Ishikawa (cell line): ENCODE measurements at regions not wholly inside any gene's neighbourhood (a gene's known extent, or its start where the extent isn't known, plus 50 kb on each side); places are given as distances from the start of the nearest gene placed in this dataset.

ENCODE experiments used
- CEBPB ChIP-seq: IDR thresholded peaks from 2 replicates; pipeline ENCODE4 v1.6.1; 2012
- CREB1 ChIP-seq: IDR thresholded peaks from 2 replicates; pipeline ENCODE4 v1.6.1; 2012; ENCODE audit warnings: low read depth
- EGR1 ChIP-seq: IDR thresholded peaks from 2 replicates; pipeline ENCODE4 v1.6.1; 2012
- EP300 ChIP-seq: IDR thresholded peaks from 2 replicates; pipeline ENCODE4 v1.6.1; 2012; ENCODE audit warnings: borderline replicate concordance
- FOXM1 ChIP-seq: IDR thresholded peaks from 2 replicates; pipeline ENCODE4 v1.6.1; 2012; ENCODE audit warnings: low read depth, borderline replicate concordance
- NFIC ChIP-seq: IDR thresholded peaks from 2 replicates; pipeline ENCODE4 v1.6.1; 2012
- RAD21 ChIP-seq: IDR thresholded peaks from 2 replicates; pipeline ENCODE4 v1.6.1; 2012; ENCODE audit warnings: low read depth
- TAF1 ChIP-seq: IDR thresholded peaks from 2 replicates; pipeline ENCODE4 v1.6.1; 2012; ENCODE audit warnings: low read depth, mild to moderate bottlenecking
- TCF12 ChIP-seq: IDR thresholded peaks from 2 replicates; pipeline ENCODE4 v1.6.1; 2012; ENCODE audit warnings: low read depth
- TEAD4 ChIP-seq: IDR thresholded peaks from 2 replicates; pipeline ENCODE4 v1.6.1; 2012
- YY1 ChIP-seq: IDR thresholded peaks from 2 replicates; pipeline ENCODE4 v1.6.1; 2012; ENCODE audit warnings: low read depth
- ZBTB7A ChIP-seq: IDR thresholded peaks from 2 replicates; pipeline ENCODE4 v1.6.1; 2012; ENCODE audit warnings: low read depth
- TF ChIP-seq, protein P1 (sequence below): IDR thresholded peaks from 2 replicates; pipeline ENCODE4 v1.6.1; 2012; ENCODE audit warnings: low read depth, mild to moderate bottlenecking
- TF ChIP-seq, protein P2 (sequence below): IDR thresholded peaks from 2 replicates; pipeline ENCODE4 v1.6.1; 2012
- TF ChIP-seq, protein P3 (sequence below): IDR thresholded peaks from 2 replicates; pipeline ENCODE4 v1.6.1; 2012

DNA sequence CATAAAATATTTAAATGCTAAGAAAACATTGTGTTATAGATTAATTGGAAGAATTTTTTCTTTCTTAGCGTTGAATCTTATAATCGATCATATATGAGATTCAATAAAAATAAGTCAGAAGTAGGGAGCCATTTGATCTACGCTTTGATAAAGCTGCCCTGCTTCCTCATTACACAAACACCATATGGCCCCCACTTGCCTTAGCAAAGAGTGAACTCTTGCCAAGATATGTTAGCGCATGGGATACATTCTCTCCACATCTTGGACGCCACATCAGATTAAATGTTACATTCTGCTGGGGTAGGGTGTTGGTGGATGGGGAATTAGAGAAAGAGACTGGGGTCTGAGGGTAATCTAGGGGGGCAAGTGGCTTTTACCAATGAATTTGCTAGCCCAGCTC is 207.7 kb upstream of the MID1 start:
- TF ChIP-seq, protein P1, sequence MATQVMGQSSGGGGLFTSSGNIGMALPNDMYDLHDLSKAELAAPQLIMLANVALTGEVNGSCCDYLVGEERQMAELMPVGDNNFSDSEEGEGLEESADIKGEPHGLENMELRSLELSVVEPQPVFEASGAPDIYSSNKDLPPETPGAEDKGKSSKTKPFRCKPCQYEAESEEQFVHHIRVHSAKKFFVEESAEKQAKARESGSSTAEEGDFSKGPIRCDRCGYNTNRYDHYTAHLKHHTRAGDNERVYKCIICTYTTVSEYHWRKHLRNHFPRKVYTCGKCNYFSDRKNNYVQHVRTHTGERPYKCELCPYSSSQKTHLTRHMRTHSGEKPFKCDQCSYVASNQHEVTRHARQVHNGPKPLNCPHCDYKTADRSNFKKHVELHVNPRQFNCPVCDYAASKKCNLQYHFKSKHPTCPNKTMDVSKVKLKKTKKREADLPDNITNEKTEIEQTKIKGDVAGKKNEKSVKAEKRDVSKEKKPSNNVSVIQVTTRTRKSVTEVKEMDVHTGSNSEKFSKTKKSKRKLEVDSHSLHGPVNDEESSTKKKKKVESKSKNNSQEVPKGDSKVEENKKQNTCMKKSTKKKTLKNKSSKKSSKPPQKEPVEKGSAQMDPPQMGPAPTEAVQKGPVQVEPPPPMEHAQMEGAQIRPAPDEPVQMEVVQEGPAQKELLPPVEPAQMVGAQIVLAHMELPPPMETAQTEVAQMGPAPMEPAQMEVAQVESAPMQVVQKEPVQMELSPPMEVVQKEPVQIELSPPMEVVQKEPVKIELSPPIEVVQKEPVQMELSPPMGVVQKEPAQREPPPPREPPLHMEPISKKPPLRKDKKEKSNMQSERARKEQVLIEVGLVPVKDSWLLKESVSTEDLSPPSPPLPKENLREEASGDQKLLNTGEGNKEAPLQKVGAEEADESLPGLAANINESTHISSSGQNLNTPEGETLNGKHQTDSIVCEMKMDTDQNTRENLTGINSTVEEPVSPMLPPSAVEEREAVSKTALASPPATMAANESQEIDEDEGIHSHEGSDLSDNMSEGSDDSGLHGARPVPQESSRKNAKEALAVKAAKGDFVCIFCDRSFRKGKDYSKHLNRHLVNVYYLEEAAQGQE: no peak
- TF ChIP-seq RAD21 (no peak), YY1 (no peak), TEAD4 (no peak), FOXM1 (no peak), TAF1 (no peak), EP300 (no peak), NFIC (no peak), ZBTB7A (no peak), EGR1 (no peak), CEBPB (no peak), TCF12 (no peak)
- TF ChIP-seq, protein P2, sequence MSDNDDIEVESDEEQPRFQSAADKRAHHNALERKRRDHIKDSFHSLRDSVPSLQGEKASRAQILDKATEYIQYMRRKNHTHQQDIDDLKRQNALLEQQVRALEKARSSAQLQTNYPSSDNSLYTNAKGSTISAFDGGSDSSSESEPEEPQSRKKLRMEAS: no peak

DNA sequence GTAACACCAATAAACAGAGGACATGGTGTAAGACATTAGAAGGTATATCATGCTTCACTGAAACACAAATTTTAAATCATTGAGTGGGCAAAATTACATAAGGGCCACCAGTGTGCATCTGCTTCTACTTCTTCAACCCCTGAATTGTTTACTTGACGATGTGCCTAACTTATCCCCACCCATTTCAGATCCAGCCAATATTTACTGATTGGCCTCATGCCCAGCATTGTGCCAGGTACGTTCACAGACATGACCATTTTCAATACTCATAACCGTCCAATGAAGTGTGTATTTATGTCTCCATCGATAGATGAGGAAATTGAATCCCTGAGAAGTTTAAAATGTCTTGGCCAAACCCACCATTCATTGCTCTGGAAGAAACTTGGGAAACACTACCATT is 208.3 kb upstream of the MID1 start:
- TF ChIP-seq YY1: no peak
- no peak for TF ChIP-seq CREB1
- TF ChIP-seq EGR1: no peak
- TF ChIP-seq RAD21: no peak
- TF ChIP-seq TCF12: no peak
- TF ChIP-seq, protein P3, sequence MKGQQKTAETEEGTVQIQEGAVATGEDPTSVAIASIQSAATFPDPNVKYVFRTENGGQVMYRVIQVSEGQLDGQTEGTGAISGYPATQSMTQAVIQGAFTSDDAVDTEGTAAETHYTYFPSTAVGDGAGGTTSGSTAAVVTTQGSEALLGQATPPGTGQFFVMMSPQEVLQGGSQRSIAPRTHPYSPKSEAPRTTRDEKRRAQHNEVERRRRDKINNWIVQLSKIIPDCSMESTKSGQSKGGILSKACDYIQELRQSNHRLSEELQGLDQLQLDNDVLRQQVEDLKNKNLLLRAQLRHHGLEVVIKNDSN: no peak
- no peak for TF ChIP-seq EP300
- TF ChIP-seq, protein P1: no peak
- no peak for TF ChIP-seq NFIC
- no peak for TF ChIP-seq TAF1
- TF ChIP-seq FOXM1: no peak

DNA sequence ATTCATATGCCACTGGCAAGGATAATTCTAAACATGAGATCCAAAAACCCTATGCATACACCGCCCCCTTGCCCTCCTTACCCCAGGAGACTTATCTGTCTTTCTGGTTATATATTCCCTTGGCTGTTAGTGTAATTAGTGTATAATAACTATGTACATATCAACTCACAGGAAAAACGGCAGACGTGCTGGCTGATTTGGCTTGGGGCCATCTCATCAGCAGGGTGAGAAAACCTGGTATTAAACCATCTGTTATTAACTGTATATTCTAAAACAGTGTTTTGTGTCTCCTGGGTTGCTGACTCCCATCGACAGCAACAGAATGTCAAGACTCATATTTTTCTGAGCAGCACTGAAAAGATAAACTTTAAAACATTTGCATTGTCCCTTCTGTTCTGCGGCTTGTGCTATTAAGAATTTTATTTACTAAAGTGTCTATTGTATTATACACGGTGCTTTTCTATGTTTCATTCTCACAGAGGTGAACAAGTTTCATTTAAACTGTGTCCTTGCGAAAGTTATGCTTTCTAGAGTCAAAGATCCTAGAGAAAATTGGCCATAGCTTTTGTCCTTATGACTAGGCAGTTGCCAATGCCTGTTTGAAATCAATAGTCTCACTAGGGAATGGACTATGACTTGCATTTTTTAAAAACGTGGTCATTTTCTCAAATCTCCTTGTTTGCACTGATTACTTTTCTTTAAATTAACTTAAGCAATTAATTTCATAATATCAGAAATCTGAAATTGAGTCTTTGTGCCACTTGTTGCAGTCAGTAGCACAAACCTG is 211.5 kb upstream of the MID1 start:
- TF ChIP-seq EGR1: no peak
- TF ChIP-seq NFIC: no peak
- no peak for TF ChIP-seq RAD21
- TF ChIP-seq TCF12: no peak
- TF ChIP-seq, protein P3: no peak
- no peak for TF ChIP-seq EP300
- no peak for TF ChIP-seq TAF1
- TF ChIP-seq YY1: no peak
- TF ChIP-seq, protein P1: no peak
- TF ChIP-seq FOXM1: no peak

DNA sequence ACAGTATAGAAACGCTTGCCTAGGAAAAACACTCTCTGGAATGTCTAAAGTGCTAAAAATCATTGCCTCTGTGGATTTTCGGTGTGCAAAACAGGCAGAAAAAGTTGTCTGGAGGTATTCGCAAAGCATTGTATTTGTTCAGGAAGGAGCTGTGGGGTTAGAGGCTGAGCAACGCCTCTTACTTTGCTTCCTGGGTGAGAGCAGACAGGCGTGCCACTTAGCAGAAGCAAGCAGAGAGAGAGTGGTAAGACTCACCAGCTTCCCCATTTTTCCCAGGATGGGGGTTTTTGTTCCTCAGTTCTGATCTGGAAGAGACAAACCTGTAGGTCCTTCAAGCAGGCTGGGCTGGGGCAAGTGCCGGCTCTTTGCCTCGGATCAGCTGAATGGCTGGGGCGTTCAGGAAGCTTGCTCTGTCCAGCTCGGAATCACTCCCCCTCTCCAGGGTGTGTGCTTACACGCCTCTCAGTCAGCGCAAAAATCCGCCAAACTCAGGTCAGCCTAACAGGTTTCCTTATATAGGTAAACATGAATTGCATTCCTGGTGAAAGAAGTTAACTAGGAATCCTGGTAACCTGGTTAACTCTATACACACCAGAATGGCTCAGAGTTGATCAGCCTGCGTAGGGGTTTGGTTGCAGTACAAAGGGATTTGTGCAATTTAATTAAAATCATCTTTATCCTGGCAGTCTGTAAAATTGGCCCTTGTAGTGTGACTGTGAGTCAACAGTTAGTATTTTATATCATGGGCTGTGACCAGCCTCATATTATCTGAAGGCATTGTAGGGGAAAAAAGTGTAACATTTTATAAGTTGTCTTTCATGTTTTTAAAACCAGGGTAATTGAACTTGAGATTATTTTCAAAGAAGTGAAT is 213.1 kb upstream of the MID1 start:
- TF ChIP-seq NFIC (no peak), EP300 (0 out of 2 replicates have a peak, but pooled peaks have one; percentile 33)
- TF ChIP-seq, protein P1: peak; percentile 53
